ENCODE measurements at regions not wholly inside any gene's neighbourhood (a gene's known extent, or its start where the extent isn't known, plus 50 kb on each side); places are given as distances from the start of the nearest gene placed in this dataset.

- 81 to 90% methylated on average over 2 of the region's 2 CpGs for WGBS, 2 donors
- TF ChIP-seq POLR2A (IDR thresholded peaks at IDR 0.05) (no peak), POLR2AphosphoS5 (IDR thresholded peaks at IDR 0.05) (no peak), CTCF (IDR thresholded peaks at IDR 0.05) (no peak), EP300 (IDR thresholded peaks at IDR 0.05) (no peak)
- H3K4me1 ChIP-seq, result no peaks in the 10 kb centered on the region
- H3K9me3 ChIP-seq, result no peaks in the 10 kb centered on the region
- H3K27ac ChIP-seq, result no peak overlapping the region
- H3K27me3 ChIP-seq, result no peaks in the 10 kb centered on the region
- H3K36me3 ChIP-seq, result no peaks in the 10 kb centered on the region
- no peak for ATAC-seq (ENCODE audit: low FRiP score in 2 of 2)
- no peak for DNase-seq
- H3K4me3 ChIP-seq, result no peak overlapping the region
These were observed 403.4 kb upstream of the SPRY2 start for GRCh38 chr13:80744147-80744914.

- no peaks in the 10 kb centered on the region for H3K27me3 ChIP-seq
- TF ChIP-seq POLR2A (IDR thresholded peaks at IDR 0.05), result no peak
- TF ChIP-seq EP300 (IDR thresholded peaks at IDR 0.05), result no peak
- no peak for TF ChIP-seq POLR2AphosphoS5 (IDR thresholded peaks at IDR 0.05)
- TF ChIP-seq CTCF (IDR thresholded peaks at IDR 0.05), result no peak
- ATAC-seq (ENCODE audit: low FRiP score in 2 of 2), result no peak
These were observed 401.1 kb upstream of the SPRY2 start for GRCh38 chr13:80742033-80742432.

GRCh38 chr13:80740071-80740470 is 399.1 kb upstream of the SPRY2 start:
- no peaks in the 10 kb centered on the region for H3K4me1 ChIP-seq
- no peaks in the 10 kb centered on the region for H3K9me3 ChIP-seq
- H3K27ac ChIP-seq, result no peak overlapping the region
- ATAC-seq (ENCODE audit: low FRiP score in 2 of 2) (no peak), DNase-seq (no peak)
- 60 to 61% methylated on average over 2 of the region's 2 CpGs for WGBS, 2 donors
- no peaks in the 10 kb centered on the region for H3K36me3 ChIP-seq
- H3K4me3 ChIP-seq, result no peak overlapping the region
- no peak for TF ChIP-seq EP300 (IDR thresholded peaks at IDR 0.05)
- no peak for TF ChIP-seq POLR2A (IDR thresholded peaks at IDR 0.05)
- TF ChIP-seq CTCF (IDR thresholded peaks at IDR 0.05), result no peak
- no peak for TF ChIP-seq POLR2AphosphoS5 (IDR thresholded peaks at IDR 0.05)
- H3K27me3 ChIP-seq, result no peaks in the 10 kb centered on the region

More at GRCh38 chr13:80742033-80742432, 401.1 kb upstream of the SPRY2 start:
- no peak for DNase-seq
- Histone ChIP-seq H3K4me1 (no peaks in the 10 kb centered on the region), H3K4me3 (no peak overlapping the region), H3K9me3 (no peaks in the 10 kb centered on the region), H3K36me3 (no peaks in the 10 kb centered on the region), H3K27ac (no peak overlapping the region)
- 29 to 36% methylated on average over 1 of the region's 1 CpG for WGBS, 2 donors

- DNase-seq (no peak), ATAC-seq (ENCODE audit: low FRiP score in 2 of 2) (no peak)
- Histone ChIP-seq H3K9me3 (no peaks in the 10 kb centered on the region), H3K36me3 (no peaks in the 10 kb centered on the region), H3K27ac (no peak overlapping the region), H3K27me3 (no peaks in the 10 kb centered on the region), H3K4me3 (no peak overlapping the region), H3K4me1 (no peaks in the 10 kb centered on the region)
- TF ChIP-seq POLR2A (IDR thresholded peaks at IDR 0.05), result no peak
- no peak for TF ChIP-seq POLR2AphosphoS5 (IDR thresholded peaks at IDR 0.05)
- no peak for TF ChIP-seq CTCF (IDR thresholded peaks at IDR 0.05)
- no peak for TF ChIP-seq EP300 (IDR thresholded peaks at IDR 0.05)
- 80 to 100% methylated on average over 1 of the region's 1 CpG for WGBS, 2 donors
These were observed 396.6 kb upstream of the SPRY2 start for GRCh38 chr13:80737513-80737912.

Measured in upper lobe of left lung (tissue), 6 donors.